ENCODE measurements at regions not wholly inside any gene's neighbourhood (a gene's known extent, or its start where the extent isn't known, plus 50 kb on each side); places are given as distances from the start of the nearest gene placed in this dataset.

GRCh38 chr4:113835005-113835404 lies 73.5 kb upstream of the CAMK2D start:
- intact Hi-C loops (cut with micrococcal nuclease) = no loop called here
- H3K4me3 ChIP-seq (ENCODE audit: low read length in 2 of 2) = no peak overlapping the region
- H3K9me3 Mint-ChIP-seq = no peaks in the 10 kb centered on the region
- H3K27me3 Mint-ChIP-seq = peaks cover 0 to 1% of the 10 kb centered on the region in 2 donors
- H3K27ac ChIP-seq (ENCODE audit: low read depth, low read length) = no peak overlapping the region
- CTCF ChIA-PET (ENCODE audit: partially characterized antibody) = no interaction called here
- no peak overlapping the region for H3K4me3 Mint-ChIP-seq
- no peaks in the 10 kb centered on the region for H3K4me1 ChIP-seq (ENCODE audit: insufficient read depth, low read length)
- no peak for DNase-seq
- H3K36me3 ChIP-seq (ENCODE audit: insufficient read depth, low read length) = no peaks in the 10 kb centered on the region
- H3K27ac Mint-ChIP-seq = no peak overlapping the region
- POLR2A ChIA-PET (ENCODE audit: partially characterized antibody) = no interaction called here
- no peaks in the 10 kb centered on the region for H3K36me3 Mint-ChIP-seq
- H3K9me3 ChIP-seq (ENCODE audit: control insufficient read depth in 1 of 2, low read length in 2 of 2) = no peaks in the 10 kb centered on the region
- H3K4me1 Mint-ChIP-seq = peaks cover 0 to 5% (median 2%) of the 10 kb centered on the region in 4 donors
- H3K27me3 ChIP-seq (ENCODE audit: insufficient read depth, low read length) = no peaks in the 10 kb centered on the region

GRCh38 chr4:113834298-113834697 lies 72.8 kb upstream of the CAMK2D start:
- peaks cover 0 to 1% of the 10 kb centered on the region in 2 donors for H3K27me3 Mint-ChIP-seq
- CTCF ChIA-PET (ENCODE audit: partially characterized antibody) = no interaction called here
- Histone ChIP-seq H3K4me1 (ENCODE audit: insufficient read depth, low read length) (no peaks in the 10 kb centered on the region), H3K9me3 (ENCODE audit: control insufficient read depth in 1 of 2, low read length in 2 of 2) (no peaks in the 10 kb centered on the region), H3K4me3 (ENCODE audit: low read length in 2 of 2) (no peak overlapping the region), H3K27ac (ENCODE audit: low read depth, low read length) (no peak overlapping the region), H3K27me3 (ENCODE audit: insufficient read depth, low read length) (no peaks in the 10 kb centered on the region), H3K36me3 (ENCODE audit: insufficient read depth, low read length) (no peaks in the 10 kb centered on the region)
- POLR2A ChIA-PET (ENCODE audit: partially characterized antibody) = no interaction called here
- H3K4me1 Mint-ChIP-seq = peaks cover 0 to 5% (median 3%) of the 10 kb centered on the region in 4 donors
- H3K4me3 Mint-ChIP-seq = no peak overlapping the region
- H3K9me3 Mint-ChIP-seq = no peaks in the 10 kb centered on the region
- H3K36me3 Mint-ChIP-seq = no peaks in the 10 kb centered on the region
- DNase-seq = no peak
- intact Hi-C loops (cut with micrococcal nuclease) = no loop called here
- H3K27ac Mint-ChIP-seq = no peak overlapping the region

GRCh38 chr4:113832803-113833202 lies 71.3 kb upstream of the CAMK2D start:
- no peak for DNase-seq
- Mint-ChIP-seq H3K27ac (no peak overlapping the region), H3K9me3 (no peaks in the 10 kb centered on the region), H3K4me3 (no peak overlapping the region), H3K36me3 (no peaks in the 10 kb centered on the region), H3K27me3 (peaks cover 0 to 1% of the 10 kb centered on the region in 2 donors), H3K4me1 (peaks cover 0 to 5% (median 3%) of the 10 kb centered on the region in 4 donors)
- Histone ChIP-seq H3K36me3 (ENCODE audit: insufficient read depth, low read length) (no peaks in the 10 kb centered on the region), H3K27ac (ENCODE audit: low read depth, low read length) (no peak overlapping the region), H3K9me3 (ENCODE audit: control insufficient read depth in 1 of 2, low read length in 2 of 2) (no peaks in the 10 kb centered on the region), H3K4me1 (ENCODE audit: insufficient read depth, low read length) (no peaks in the 10 kb centered on the region), H3K4me3 (ENCODE audit: low read length in 2 of 2) (no peak overlapping the region), H3K27me3 (ENCODE audit: insufficient read depth, low read length) (no peaks in the 10 kb centered on the region)
- intact Hi-C loops (cut with micrococcal nuclease) = no loop called here
- ChIA-PET POLR2A (ENCODE audit: partially characterized antibody) (no interaction called here), CTCF (ENCODE audit: partially characterized antibody) (no interaction called here)

GRCh38 chr4:113831457-113831856 lies 69.9 kb upstream of the CAMK2D start:
- no peak overlapping the region for H3K4me3 Mint-ChIP-seq
- Histone ChIP-seq H3K27ac (ENCODE audit: low read depth, low read length) (no peak overlapping the region), H3K36me3 (ENCODE audit: insufficient read depth, low read length) (no peaks in the 10 kb centered on the region), H3K4me3 (ENCODE audit: low read length in 2 of 2) (no peak overlapping the region), H3K4me1 (ENCODE audit: insufficient read depth, low read length) (no peaks in the 10 kb centered on the region), H3K27me3 (ENCODE audit: insufficient read depth, low read length) (no peaks in the 10 kb centered on the region), H3K9me3 (ENCODE audit: control insufficient read depth in 1 of 2, low read length in 2 of 2) (no peaks in the 10 kb centered on the region)
- CTCF ChIA-PET (ENCODE audit: partially characterized antibody) = no interaction called here
- no peak overlapping the region for H3K27ac Mint-ChIP-seq
- POLR2A ChIA-PET (ENCODE audit: partially characterized antibody) = no interaction called here
- H3K27me3 Mint-ChIP-seq = peaks cover 0 to 1% of the 10 kb centered on the region in 2 donors
- no peaks in the 10 kb centered on the region for H3K36me3 Mint-ChIP-seq
- peaks cover 4 to 12% (median 7%) of the 10 kb centered on the region in 4 donors for H3K4me1 Mint-ChIP-seq
- intact Hi-C loops (cut with micrococcal nuclease) = no loop called here
- no peaks in the 10 kb centered on the region for H3K9me3 Mint-ChIP-seq
- no peak for DNase-seq

GRCh38 chr4:113828702-113829101 lies 67.2 kb upstream of the CAMK2D start:
- intact Hi-C loops (cut with micrococcal nuclease) = loop anchor here (5.0 kb wide), 3 partner anchors 39 to 74 kb away; no protein-coding TSS in a partner anchor
- H3K4me3 ChIP-seq (ENCODE audit: low read length in 2 of 2) = no peak overlapping the region
- DNase-seq = no peak
- no peaks in the 10 kb centered on the region for H3K27me3 ChIP-seq (ENCODE audit: insufficient read depth, low read length)
- ChIA-PET CTCF (ENCODE audit: partially characterized antibody) (interaction anchor here (1.1 kb wide), 1 partner anchor 46 kb away, joined by 4 read pairs; no protein-coding TSS in a partner anchor), POLR2A (ENCODE audit: partially characterized antibody) (no interaction called here)
- no peaks in the 10 kb centered on the region for H3K9me3 ChIP-seq (ENCODE audit: control insufficient read depth in 1 of 2, low read length in 2 of 2)
- no peak overlapping the region for H3K4me3 Mint-ChIP-seq
- H3K4me1 Mint-ChIP-seq = peaks cover 26 to 38% (median 31%) of the 10 kb centered on the region in 4 donors
- no peak overlapping the region for H3K27ac ChIP-seq (ENCODE audit: low read depth, low read length)
- no peaks in the 10 kb centered on the region for H3K9me3 Mint-ChIP-seq
- no peak overlapping the region for H3K27ac Mint-ChIP-seq
- no peaks in the 10 kb centered on the region for H3K36me3 Mint-ChIP-seq
- peaks cover 26% of the 10 kb centered on the region for H3K4me1 ChIP-seq (ENCODE audit: insufficient read depth, low read length)
- peaks cover 0 to 1% of the 10 kb centered on the region in 2 donors for H3K27me3 Mint-ChIP-seq
- no peaks in the 10 kb centered on the region for H3K36me3 ChIP-seq (ENCODE audit: insufficient read depth, low read length)

GRCh38 chr4:113827285-113827684 lies 65.7 kb upstream of the CAMK2D start:
- Mint-ChIP-seq H3K27ac (peak overlapping the region in 1 of 7 donors; percentile 33), H3K4me3 (no peak overlapping the region), H3K4me1 (peaks cover 28 to 47% (median 37%) of the 10 kb centered on the region in 4 donors), H3K9me3 (no peaks in the 10 kb centered on the region), H3K36me3 (no peaks in the 10 kb centered on the region), H3K27me3 (no peaks in the 10 kb centered on the region)
- H3K9me3 ChIP-seq (ENCODE audit: control insufficient read depth in 1 of 2, low read length in 2 of 2) = no peaks in the 10 kb centered on the region
- H3K4me1 ChIP-seq (ENCODE audit: insufficient read depth, low read length) = peaks cover 26% of the 10 kb centered on the region
- no peaks in the 10 kb centered on the region for H3K36me3 ChIP-seq (ENCODE audit: insufficient read depth, low read length)
- intact Hi-C loops (cut with micrococcal nuclease) = loop anchor here (5.0 kb wide), 3 partner anchors 40 to 75 kb away; no protein-coding TSS in a partner anchor
- CTCF ChIA-PET (ENCODE audit: partially characterized antibody) = no interaction called here
- DNase-seq = no peak
- no peaks in the 10 kb centered on the region for H3K27me3 ChIP-seq (ENCODE audit: insufficient read depth, low read length)
- H3K4me3 ChIP-seq (ENCODE audit: low read length in 2 of 2) = no peak overlapping the region
- no peak overlapping the region for H3K27ac ChIP-seq (ENCODE audit: low read depth, low read length)
- POLR2A ChIA-PET (ENCODE audit: partially characterized antibody) = interaction anchor here (1.1 kb wide), 1 partner anchor 72 kb away, joined by 3 read pairs; no protein-coding TSS in a partner anchor

GRCh38 chr4:113826421-113826820 lies 64.9 kb upstream of the CAMK2D start:
- Histone ChIP-seq H3K4me1 (ENCODE audit: insufficient read depth, low read length) (peaks cover 26% of the 10 kb centered on the region), H3K27ac (ENCODE audit: low read depth, low read length) (no peak overlapping the region), H3K9me3 (ENCODE audit: control insufficient read depth in 1 of 2, low read length in 2 of 2) (no peaks in the 10 kb centered on the region), H3K27me3 (ENCODE audit: insufficient read depth, low read length) (no peaks in the 10 kb centered on the region), H3K36me3 (ENCODE audit: insufficient read depth, low read length) (no peaks in the 10 kb centered on the region), H3K4me3 (ENCODE audit: low read length in 2 of 2) (no peak overlapping the region)
- Mint-ChIP-seq H3K27me3 (no peaks in the 10 kb centered on the region), H3K4me3 (no peak overlapping the region), H3K9me3 (no peaks in the 10 kb centered on the region), H3K4me1 (peaks cover 28 to 43% (median 37%) of the 10 kb centered on the region in 4 donors), H3K27ac (peak overlapping the region in 1 of 7 donors; percentile 17), H3K36me3 (no peaks in the 10 kb centered on the region)
- ChIA-PET POLR2A (ENCODE audit: partially characterized antibody) (interaction anchor here (0.7 to 1.1 kb wide), 2 partner anchors 66 to 73 kb away, joined by 3 read pairs; no protein-coding TSS in a partner anchor), CTCF (ENCODE audit: partially characterized antibody) (no interaction called here)
- intact Hi-C loops (cut with micrococcal nuclease) = loop anchor here (5.0 kb wide), 3 partner anchors 41 to 76 kb away; no protein-coding TSS in a partner anchor
- no peak for DNase-seq
